GM19351 (cell line): ENCODE measurements at regions not wholly inside any gene's neighbourhood (a gene's known extent, or its start where the extent isn't known, plus 50 kb on each side); places are given as distances from the start of the nearest gene placed in this dataset.
A peak's percentile ranks its signal among the peaks of the same experiment; 100 is the strongest.
"Not testable (repeated sequence)": the region's sequence is repeated elsewhere in the genome, so short reads cannot be mapped to it uniquely, and the experiment has no call there.

Source experiments
- ATAC-seq: cut with Tn5 transposase; IDR thresholded peaks from one replicate; pipeline ENCODE4 v1.9.1; 2021; ENCODE audit warnings: mild to moderate bottlenecking, moderate library complexity; ENCODE audit not compliant: unreplicated experiment

DNA sequence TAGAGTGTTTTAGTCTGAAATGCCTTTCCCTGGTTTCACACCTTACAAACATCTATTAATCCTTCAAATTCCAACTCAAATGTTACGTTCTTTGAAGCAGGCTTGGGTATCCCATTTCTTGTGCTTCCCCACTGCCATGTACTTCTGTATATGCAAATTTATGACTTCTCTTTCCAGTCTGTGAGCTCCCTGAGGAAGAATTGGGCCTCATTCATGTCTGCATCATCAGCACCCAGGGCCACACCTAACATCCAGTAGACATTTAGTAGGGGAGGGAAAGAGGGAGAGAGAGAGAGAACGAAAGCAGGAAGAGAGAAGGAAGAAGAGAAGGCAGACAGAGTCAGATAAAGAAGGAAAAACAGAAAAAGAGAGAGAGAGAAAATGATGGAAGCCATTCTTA, 53.3 kb upstream of the KY start:
- no peak for ATAC-seq

DNA sequence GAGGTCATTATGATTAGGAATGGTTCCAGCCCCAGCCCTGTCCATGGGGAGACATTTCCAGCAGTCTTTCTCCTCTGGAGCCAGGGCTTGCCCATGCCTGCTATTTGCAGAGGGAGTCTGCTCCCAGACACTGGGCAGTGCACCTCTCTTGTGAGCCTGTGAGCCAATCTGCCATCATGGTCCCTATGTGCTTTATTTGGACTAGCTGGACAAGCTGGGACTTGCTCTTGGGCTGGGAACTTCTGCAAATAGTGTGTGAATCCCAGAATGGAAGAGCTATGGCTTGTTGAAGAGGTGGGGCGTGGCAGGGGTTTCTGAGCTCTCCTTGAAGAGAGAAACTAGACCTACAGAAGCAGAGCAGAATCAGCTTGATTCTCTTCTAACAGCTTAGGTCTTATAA, 53.7 kb upstream of the KY start:
- ATAC-seq: no peak

DNA sequence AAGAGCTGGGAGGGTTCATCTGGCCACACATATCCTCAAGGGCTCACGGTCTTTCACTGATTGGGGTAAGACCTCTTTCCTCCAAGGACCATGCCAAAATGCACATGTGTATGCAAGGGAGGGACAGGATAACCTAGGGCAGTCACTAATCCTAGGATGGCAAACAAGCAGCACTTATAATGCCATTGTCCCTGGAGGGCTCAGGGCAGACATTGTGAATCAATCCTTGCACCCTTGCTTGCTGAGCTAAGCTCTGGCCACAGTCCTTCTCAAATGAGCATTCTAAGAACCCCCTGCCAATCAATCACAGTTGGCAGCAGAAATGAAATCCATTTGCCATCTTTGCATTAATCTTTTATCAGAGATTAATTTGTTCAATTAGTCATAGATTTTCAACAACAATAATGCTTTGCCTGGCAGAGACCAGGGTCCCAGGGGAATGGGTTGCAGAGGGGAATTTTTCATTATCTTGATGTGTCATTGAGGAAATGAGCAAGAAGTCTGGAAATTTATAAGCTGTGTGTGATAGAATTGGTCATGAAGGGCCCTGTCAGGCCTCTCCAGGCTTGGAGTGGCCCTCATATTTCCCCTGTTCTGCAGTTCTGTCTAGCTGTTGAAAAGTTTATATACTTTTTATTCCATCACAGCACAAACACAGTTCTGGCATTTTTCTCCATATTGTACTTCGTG, 57.2 kb upstream of the KY start:
- ATAC-seq: no peak

DNA sequence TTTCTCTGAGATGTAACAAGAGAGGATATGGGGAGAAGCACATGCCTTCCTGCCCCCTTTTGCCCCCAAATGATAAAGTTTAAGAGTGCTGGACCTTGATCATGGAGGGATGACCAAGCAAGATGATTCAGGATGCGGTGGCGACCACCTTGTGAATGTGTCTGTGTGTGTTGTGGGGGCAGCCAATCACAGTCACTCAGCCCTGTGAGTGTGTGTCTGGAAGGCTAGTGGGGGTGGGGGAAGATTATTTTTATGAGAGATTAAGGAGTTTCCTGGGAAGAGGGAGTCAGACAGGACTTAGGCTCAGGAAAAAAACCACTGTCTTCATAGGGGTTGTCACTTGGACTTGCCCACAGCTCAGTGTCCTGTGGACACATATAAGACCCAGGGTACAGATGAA, 57.8 kb upstream of the KY start:
- no peak for ATAC-seq

DNA sequence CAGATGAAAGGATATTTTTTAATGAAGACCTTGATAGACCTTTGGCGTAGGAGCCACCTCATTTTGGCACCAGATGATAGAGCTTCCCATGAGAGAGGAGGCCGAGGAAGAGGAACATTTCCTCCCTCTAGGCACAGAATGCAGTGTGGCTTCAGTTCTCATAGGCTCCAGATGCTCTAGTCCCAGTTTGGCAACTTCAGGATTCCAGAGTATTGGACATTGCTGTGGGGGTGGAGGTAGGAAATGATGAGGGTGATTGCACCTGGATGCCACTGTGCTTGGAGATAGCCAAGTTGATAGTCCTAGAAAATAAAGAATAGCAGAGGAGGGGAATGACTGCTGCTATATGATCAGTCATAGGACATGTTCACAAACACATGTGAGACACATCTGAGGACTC, 58.3 kb upstream of the KY start:
- ATAC-seq: no peak

DNA sequence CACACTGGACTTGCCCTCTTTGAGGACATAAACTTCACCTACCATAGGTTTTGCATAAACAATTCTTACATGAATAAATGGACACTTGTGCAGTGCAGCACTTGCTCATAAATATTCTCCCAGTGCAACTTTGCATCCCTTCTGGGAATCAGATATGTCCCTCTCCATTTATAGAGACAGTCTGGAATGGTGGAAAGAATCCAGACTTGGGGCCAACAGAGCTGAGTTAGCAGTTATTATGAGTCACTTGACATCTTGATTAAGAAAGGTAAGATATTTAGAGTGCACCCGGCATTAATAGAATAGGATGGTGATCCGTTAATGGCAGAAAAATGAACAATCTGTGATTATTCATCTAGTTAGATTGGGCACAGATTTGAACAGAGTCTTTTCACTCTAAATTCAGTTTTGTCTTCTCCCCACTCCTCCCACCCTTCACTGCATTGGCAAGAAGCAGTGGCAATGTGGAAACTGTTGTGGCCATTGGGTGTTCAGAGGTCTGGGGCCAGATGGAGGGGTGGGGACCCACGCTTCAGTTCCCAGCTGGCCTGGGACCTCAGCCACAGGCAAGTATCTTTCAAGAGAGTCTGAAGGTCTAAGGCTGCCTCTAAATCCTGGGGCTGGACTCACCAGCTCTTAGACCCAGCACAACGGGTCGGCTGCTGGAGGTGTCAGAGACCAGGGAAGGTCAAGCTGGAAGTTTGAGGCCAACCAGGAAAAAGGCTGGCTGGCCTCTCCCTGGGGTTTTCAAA, 58.9 kb upstream of the KY start:
- no peak for ATAC-seq

DNA sequence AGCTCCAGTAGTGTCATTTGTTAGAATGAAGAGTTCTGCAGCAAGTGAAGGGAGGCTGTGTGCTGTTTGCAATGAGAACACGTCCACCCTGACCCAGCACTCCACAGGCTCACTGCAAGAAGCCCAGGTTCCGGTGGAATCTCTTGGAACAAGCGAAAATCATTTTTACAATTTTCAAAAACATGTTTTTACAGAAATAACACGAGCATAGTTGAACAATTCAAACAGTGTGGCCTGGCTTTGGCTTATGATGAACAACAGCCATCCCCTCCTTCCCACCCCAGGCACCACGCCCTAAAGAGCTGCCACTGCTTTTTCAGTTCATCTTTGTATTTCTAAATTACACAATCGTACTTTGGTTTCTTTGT, 59.5 kb upstream of the KY start:
- no peak for ATAC-seq

DNA sequence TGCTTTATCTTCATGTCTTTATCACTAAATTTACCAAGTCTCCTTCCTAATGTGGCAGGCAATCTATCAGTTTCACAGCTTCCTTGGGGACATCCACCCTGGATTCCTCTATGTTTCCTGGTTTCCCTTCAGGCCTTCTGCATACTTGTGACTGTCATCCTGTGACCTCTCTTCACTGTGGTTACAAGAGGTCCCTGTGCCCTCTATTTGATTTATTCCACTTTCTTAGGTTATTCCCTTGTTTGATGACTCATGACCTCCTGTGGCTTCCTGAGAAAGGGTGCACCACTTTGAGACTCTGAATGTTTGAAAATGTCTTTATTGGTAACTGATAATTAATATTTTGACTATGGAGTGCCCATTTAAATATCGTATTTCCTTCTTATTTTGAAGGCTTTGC, 60.5 kb upstream of the KY start:
- no peak for ATAC-seq

DNA sequence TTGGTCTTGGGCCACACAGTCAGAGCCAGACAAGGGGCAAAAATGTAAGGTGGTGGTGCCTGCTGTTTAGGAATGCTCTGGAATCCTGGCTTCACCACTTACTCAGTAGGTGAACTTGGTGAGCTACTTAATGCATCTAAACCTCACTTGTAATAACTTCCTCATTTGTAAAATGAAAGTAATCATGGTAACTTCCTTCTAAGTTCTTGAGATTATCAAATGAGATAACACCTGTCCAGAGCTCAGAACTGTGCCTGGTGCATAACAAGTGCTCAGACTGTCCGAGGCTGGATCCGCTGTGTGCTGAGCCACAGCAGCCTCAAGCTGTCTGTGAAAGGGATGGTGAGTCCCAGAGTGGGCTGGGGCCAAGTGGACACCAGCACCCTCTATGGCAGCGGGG, 62.8 kb upstream of the KY start:
- peak; percentile 57 for ATAC-seq

DNA sequence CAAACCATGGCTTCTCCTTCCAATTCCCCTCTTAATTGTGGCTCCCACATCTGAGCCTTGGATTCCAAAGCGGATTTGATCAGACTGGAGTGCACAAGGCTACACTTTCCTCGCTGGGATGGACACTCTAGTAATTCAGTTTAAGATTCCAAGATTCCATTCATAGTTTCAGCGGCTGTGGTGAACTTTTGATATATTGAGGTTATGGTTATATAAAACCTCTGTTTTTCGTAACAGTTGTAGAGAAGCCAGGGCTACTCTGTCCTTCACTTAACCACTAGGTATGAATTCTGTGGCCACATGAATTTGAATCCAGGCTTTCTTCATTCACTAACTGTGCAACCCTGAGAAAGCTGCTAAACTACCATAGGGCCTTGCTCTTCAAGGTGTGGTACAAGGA, 67.9 kb upstream of the KY start:
- no peak for ATAC-seq

DNA sequence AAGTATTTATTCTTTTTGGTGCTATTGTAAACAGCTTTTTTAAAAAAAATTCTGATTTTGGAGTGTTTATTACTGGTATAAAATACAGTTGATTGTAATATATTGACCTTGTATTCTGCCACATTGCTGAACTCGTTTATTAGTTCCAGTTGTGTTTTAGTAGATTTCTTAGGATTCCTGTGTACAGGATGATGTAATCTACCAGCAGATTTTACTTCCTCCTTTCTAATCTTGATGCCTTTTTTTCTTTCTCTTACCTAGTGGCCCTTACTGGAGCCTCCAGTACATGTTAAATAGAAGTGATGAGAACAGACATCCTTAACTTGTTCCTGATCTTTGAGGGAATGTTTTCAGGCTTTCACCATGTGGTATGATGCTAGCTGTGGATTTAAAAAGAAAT, 70.4 kb upstream of the KY start:
- no peak for ATAC-seq

DNA sequence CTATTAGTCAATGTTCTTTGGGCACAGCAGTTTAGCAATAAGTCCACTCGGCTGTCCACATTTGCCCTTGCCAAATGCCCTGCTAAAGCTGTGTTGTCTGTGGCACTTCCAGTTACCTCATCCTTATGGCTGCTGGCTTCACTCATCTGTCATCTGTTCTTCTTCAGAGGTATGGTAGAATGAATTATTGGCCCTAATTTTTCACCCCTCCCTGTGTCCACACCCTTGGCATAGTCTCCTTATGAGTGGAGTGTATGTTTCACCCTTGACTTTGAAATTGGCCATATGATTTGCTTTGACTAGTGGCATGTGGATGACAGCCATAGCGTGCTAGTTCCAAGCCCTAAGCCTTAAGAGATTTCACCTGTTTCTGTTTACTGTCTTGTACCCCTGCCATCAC, 72.1 kb upstream of the EPHB1 start:
- ATAC-seq: no peak

DNA sequence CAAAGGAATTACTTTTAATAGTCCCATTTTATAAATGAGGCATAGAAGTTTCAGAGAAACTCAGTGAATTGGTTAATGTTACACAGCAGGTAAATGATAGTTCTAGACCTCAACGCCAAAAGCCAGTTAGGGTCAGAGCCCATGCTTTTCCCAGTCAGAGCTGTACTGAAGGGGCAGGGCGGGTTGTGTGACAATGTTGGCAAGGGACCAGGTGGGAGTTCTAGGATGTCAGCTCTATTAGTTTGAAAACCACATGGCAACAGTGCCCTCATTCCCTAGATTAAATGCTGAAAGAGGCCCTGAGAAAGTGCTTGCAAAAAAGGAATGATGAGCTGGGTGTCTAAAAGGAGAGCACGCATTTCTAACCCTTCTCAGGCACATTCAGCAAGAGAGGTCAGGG, 65.4 kb upstream of the EPHB1 start:
- no peak for ATAC-seq

DNA sequence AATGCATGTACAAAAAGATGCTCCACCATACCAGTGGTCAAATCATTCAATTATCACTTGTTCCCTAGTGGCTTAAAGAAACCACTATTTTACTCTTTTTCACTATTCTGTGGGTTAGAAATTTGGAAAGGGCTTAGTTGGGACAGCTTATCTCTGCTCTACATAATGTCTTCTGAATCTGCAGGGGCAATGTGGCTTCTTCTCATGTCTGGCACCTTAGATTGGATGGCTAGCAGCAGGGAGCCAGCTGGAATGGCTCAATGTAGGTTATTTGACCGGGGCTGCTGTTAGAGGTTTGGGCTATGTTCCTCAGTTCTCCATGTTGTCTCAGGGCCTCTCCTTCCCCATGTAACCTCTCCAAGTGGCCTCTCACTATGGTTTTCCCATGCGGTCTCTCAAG, 57.5 kb upstream of the EPHB1 start:
- no peak for ATAC-seq

DNA sequence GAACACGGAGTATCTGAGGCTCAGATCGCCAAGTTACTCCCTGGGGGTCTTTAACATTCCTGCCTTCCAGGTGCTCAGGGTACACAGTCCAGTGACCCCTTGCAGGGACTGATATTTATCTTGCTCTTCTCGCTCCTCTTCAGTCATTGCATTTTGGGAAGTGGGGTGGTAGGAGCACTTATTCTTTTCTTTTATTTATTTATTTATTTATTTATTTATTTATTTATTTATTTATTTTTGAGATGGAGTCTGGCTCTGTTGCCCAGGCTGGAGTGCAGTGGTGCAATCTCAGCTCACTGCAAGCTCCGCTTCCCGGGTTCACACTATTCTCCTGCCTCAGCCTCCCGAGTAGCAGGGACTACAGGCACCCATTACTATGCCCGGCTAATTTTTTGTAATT, 55.0 kb upstream of the EPHB1 start:
- not testable (repeated sequence) for ATAC-seq

DNA sequence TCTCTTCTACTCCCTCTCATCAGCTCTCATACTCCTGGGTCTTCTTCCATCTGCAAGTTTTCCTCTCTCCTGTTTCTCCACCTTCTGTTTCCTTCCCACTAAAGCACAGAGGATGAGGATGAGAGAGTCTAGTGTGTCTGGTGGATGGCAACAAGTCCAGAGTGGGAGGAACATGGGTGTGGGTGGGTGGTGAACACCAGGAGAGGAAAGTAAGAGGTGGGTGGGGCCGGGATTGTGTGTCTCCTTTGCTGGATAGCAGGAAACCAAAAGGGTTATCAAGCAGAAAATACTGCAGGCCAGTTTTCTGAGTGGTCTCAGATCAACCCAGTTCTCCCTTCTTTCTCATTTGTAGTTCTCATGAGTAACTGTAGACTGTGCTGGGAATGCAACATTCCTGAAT, 52.9 kb upstream of the EPHB1 start:
- ATAC-seq: no peak

DNA sequence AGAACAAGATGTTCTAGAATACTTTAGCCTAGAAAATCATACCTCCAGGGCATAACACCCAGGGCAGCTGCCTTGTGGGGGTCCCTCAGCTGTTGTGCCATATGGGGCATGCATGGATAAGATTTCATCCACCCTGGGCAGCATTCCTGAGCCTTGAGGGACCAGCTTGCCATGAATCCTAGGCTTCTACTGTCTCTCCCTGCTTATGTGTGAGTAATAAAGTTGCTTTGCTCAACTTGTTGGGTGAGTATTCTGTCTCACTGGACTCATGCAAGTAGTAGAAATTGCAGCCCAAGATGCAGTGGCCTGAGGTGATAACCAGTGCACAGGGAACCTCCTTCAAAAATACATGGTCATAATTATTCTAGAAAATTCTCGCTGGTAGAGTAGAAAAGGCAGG, 52.1 kb upstream of the EPHB1 start:
- ATAC-seq: no peak
